ENCODE measurements at regions not wholly inside any gene's neighbourhood (a gene's known extent, or its start where the extent isn't known, plus 50 kb on each side); places are given as distances from the start of the nearest gene placed in this dataset.

DNA sequence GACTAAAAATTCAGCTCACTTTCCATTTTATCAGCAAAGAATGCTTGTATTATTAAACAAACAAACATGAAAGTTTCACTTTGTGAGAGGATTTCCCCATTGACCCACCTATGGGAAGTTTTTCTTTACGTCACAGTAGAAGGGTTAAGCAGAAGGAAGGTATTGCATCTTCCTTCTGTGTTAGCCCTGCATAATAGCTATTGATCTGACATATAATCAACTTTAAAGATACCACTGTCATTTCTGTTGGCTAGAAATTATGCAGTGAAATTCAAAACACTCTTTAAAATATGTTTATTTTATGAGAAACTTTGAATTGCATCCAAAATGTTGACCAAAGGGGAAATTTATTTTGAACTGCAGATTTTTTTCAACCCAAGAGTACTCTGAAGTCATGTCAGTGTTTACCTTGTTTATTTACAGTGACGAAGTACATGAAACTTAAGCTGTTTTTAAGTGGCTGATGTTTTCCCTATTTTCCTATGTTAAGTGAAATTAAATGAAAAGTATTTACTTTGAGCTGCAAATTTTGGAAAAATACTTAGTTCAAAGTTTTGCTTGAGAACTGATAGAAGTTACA lies 566.4 kb downstream of the ZEB2 start:
- H3K4me1 ChIP-seq = no peaks in the 10 kb centered on the region
- H3K9me3 ChIP-seq = no peaks in the 10 kb centered on the region
- DNase-seq = no peak
- no peak for TF ChIP-seq POLR2A (IDR thresholded peaks at IDR 0.05)
- TF ChIP-seq, protein P1, sequence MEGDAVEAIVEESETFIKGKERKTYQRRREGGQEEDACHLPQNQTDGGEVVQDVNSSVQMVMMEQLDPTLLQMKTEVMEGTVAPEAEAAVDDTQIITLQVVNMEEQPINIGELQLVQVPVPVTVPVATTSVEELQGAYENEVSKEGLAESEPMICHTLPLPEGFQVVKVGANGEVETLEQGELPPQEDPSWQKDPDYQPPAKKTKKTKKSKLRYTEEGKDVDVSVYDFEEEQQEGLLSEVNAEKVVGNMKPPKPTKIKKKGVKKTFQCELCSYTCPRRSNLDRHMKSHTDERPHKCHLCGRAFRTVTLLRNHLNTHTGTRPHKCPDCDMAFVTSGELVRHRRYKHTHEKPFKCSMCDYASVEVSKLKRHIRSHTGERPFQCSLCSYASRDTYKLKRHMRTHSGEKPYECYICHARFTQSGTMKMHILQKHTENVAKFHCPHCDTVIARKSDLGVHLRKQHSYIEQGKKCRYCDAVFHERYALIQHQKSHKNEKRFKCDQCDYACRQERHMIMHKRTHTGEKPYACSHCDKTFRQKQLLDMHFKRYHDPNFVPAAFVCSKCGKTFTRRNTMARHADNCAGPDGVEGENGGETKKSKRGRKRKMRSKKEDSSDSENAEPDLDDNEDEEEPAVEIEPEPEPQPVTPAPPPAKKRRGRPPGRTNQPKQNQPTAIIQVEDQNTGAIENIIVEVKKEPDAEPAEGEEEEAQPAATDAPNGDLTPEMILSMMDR (IDR thresholded peaks at IDR 0.05) = no peak
- H3K4me3 ChIP-seq = no peak overlapping the region
- H3K27me3 ChIP-seq = no peaks in the 10 kb centered on the region
- no peaks in the 10 kb centered on the region for H3K36me3 ChIP-seq
- H3K27ac ChIP-seq = peak overlapping the region in 1 of 4 donors; percentile 4

DNA sequence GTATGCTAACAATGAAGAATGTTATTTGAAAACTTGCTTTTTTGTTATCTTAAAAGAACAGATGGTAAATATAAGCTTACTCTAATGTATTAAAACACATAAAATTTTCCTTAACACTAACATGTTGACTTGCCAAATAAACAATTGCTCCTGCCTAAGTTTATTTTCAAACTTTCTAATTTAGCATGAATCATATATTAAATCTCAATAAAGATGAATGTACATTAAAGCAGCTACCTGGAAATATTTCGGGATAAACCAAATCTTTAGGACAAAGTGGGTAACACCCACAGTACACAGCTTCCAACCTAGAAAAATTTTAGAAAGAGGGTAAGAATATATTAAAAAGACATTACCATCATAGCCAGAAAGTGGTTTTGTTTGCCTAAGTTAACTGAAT lies 567.4 kb downstream of the ZEB2 start:
- TF ChIP-seq POLR2A (IDR thresholded peaks at IDR 0.05) = no peak
- TF ChIP-seq, protein P1 (IDR thresholded peaks at IDR 0.05) = no peak
- Histone ChIP-seq H3K36me3 (no peaks in the 10 kb centered on the region), H3K27ac (peak overlapping the region in 1 of 4 donors; percentile 4), H3K4me1 (no peaks in the 10 kb centered on the region), H3K27me3 (no peaks in the 10 kb centered on the region), H3K9me3 (no peaks in the 10 kb centered on the region), H3K4me3 (no peak overlapping the region)
- DNase-seq = no peak

DNA sequence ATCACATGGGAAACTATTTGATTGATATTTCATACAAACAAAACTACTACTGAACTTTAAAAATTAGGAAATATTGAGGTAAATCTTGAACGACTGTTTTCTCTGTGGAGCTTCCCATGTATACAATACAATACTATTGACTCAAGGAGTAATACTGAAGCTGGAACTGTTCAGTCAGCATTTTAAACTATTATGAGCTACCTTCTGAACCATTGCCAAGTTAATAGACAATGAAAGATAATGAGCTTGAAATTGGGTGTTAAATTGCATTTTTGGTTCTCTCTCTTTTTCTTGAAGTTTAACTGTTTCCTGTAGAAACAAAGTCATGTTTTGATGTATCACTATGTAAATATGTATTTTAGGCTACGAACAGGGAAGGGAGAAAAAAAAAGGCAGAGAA lies 569.2 kb downstream of the ZEB2 start:
- Histone ChIP-seq H3K36me3 (no peaks in the 10 kb centered on the region), H3K9me3 (no peaks in the 10 kb centered on the region), H3K27me3 (no peaks in the 10 kb centered on the region), H3K4me3 (no peak overlapping the region), H3K4me1 (no peaks in the 10 kb centered on the region), H3K27ac (no peak overlapping the region)
- no peak for DNase-seq
- TF ChIP-seq POLR2A (IDR thresholded peaks at IDR 0.05) = no peak
- TF ChIP-seq, protein P1 (IDR thresholded peaks at IDR 0.05) = no peak

DNA sequence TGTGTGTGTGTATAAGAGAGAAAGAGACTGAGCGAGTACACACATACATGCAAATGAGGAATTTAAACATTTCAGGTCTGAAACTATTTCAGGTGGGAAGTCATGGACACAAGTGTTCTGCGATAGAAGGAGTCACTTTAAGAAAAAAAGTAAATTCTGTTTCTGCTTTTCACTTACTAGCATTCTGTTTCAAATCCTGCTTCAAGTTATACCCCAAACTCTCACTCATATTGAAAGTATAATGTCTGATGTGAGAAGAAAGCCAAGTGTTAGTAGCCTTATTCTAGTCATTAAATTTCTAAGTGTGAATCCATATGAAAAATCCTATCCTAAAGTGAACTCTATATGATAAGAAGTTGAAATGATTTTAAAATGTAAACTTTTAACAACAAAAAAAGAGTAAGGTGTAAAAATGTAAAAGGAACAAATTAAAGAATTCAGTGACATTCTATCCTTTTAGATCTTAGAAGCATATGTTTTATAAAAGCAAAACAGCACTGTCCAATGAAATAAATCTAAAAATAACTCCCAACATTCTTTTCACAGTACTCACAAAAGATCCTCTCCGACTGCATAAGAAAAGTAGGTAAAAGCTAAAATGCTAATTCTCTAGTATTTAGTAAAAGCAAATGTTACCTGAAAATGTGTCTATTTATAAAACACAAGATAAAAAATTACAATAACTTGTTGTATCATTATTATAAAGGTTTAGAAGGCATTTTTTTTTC lies 570.6 kb downstream of the ZEB2 start:
- TF ChIP-seq, protein P1 (IDR thresholded peaks at IDR 0.05) = no peak
- TF ChIP-seq POLR2A (IDR thresholded peaks at IDR 0.05) = no peak
- Histone ChIP-seq H3K27me3 (no peaks in the 10 kb centered on the region), H3K4me3 (no peak overlapping the region), H3K4me1 (no peaks in the 10 kb centered on the region), H3K36me3 (no peaks in the 10 kb centered on the region), H3K9me3 (no peaks in the 10 kb centered on the region), H3K27ac (no peak overlapping the region)
- DNase-seq = no peak

DNA sequence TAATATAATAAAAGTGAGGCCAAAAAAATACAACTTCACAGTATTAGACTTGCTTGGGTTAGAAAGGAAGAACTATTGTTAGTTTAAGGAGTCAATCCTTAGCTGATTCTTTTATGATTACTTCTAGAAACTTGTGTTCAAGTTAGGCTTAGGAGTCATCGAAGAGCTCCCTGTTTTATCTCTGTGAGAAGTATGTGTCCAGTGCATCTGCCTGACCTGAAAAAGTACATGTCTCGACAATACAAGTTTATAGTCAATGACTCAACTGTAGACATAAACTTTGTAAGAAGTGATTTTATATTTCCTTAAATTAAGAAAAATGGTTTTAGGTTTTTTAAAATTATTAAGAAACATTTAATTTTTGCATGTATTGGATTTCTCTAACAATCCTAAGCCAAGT lies 571.2 kb downstream of the ZEB2 start:
- no peak for DNase-seq
- Histone ChIP-seq H3K27ac (no peak overlapping the region), H3K4me1 (no peaks in the 10 kb centered on the region), H3K9me3 (no peaks in the 10 kb centered on the region), H3K4me3 (no peak overlapping the region), H3K27me3 (no peaks in the 10 kb centered on the region), H3K36me3 (no peaks in the 10 kb centered on the region)
- TF ChIP-seq, protein P1 (IDR thresholded peaks at IDR 0.05) = no peak
- no peak for TF ChIP-seq POLR2A (IDR thresholded peaks at IDR 0.05)

All from Peyer's patch (tissue), 4 donors.